HepG2 (cell line): ENCODE measurements at regions not wholly inside any gene's neighbourhood (a gene's known extent, or its start where the extent isn't known, plus 50 kb on each side); places are given as distances from the start of the nearest gene placed in this dataset.

Source experiments
- ATAC-seq: fragments of 200-7000 bp; cut with Tn5 transposase; 3 replicates; pipeline ENCODE4 v1.9.1; 2020; ENCODE audit warnings: mild to moderate bottlenecking, moderate library complexity
- BruUV-seq: library from RNA; stranded (reverse); fragments of 400-500 nt; replicated peaks from 2 replicates; lab custom pipeline; 2021; lab: Mats Ljungman, UMichigan
- CTCF ChIA-PET: fragments of 300-600 bp; formaldehyde crosslinking; extraction: SDS; loops from one replicate; lab custom pipeline; 2021; ENCODE audit warnings: low total read pairs, inconsistent platforms, low intra/inter-chr PET ratio; lab: Yijun Ruan, JAX
- POLR2A ChIA-PET: fragments of 350-600 bp; sonication (Branson Sonifier 250); formaldehyde crosslinking; loops from one replicate; lab custom pipeline; 2020; ENCODE audit warnings: antibody characterized with exemption, inconsistent platforms; lab: Yijun Ruan, JAX
- DNase-seq: peaks from one replicate; pipeline ENCODE4 v3.0.0-alpha.2; 2015; ENCODE audit warnings: low spot score
- FAIRE-seq: peaks from 3 replicates; lab custom pipeline; 2011; peaks lifted over from hg19 to GRCh38; lab: Jason Lieb, UNC
- H2AFZ ChIP-seq: one replicate; pipeline ENCODE4 v1.6.1; 2011; ENCODE audit warnings: low read length, inconsistent platforms
- H3K27ac ChIP-seq: fragments of 300-600 bp; 3 replicates; pipeline ENCODE4 v1.8.0; 2011; ENCODE audit warnings: mixed run types, mild to moderate bottlenecking, mixed read lengths, low read length, inconsistent platforms; ENCODE audit not compliant: insufficient read depth; ENCODE audit errors: extremely low read length
- H3K27me3 ChIP-seq, 2 experiments: fragments of 200-600 bp in 1 of 2; 2 replicates in 1 of 2; 3 replicates in 1 of 2; pipeline versions ENCODE4 v1.6.0 to v1.8.0; 2011; ENCODE audit warnings: low read length in 2 of 2, mild to moderate bottlenecking in 2 of 2, moderate library complexity in 2 of 2, inconsistent platforms in 1 of 2; ENCODE audit not compliant: insufficient read depth in 2 of 2, control insufficient read depth in 1 of 2
- H3K36me3 ChIP-seq, 2 experiments: fragments of 200-600 bp in 1 of 2; replicated peaks in 1 of 2; 2 replicates in 1 of 2; 3 replicates in 1 of 2; pipeline versions ENCODE4 v1.5.1 to v1.8.0; 2011; ENCODE audit warnings: low read length in 2 of 2, inconsistent platforms in 1 of 2; ENCODE audit not compliant: insufficient read depth in 2 of 2, control insufficient read depth in 1 of 2
- H3K4me1 ChIP-seq: 2 replicates; pipeline ENCODE4 v1.5.1; 2012; ENCODE audit warnings: low read length, inconsistent platforms; ENCODE audit not compliant: insufficient read depth
- H3K4me2 ChIP-seq: 2 replicates; pipeline ENCODE4 v1.6.0; 2011; ENCODE audit warnings: low read depth, low read length, inconsistent platforms
- H3K4me3 ChIP-seq, 3 experiments: fragments of 200-600 bp in 1 of 3; sonication (generic), shearing (Covaris generic) in 1 of 3; replicated peaks in 1 of 3; 2 replicates each; pipeline ENCODE4 v1.5.1; 2011 to 2016; ENCODE audit warnings: low read length in 3 of 3, inconsistent platforms in 2 of 3, low read depth in 2 of 3, mild to moderate bottlenecking in 2 of 3, control low read depth in 1 of 3, mixed read lengths in 1 of 3; ENCODE audit not compliant: insufficient read depth in 1 of 3
- H3K79me2 ChIP-seq: one replicate; pipeline ENCODE4 v1.6.1; 2011; ENCODE audit warnings: low read length, inconsistent platforms; ENCODE audit not compliant: insufficient read depth
- H3K9ac ChIP-seq: 2 replicates; pipeline ENCODE4 v1.6.0; 2011; ENCODE audit warnings: mild to moderate bottlenecking, low read depth, low read length, inconsistent platforms; ENCODE audit not compliant: insufficient read depth
- H3K9me3 ChIP-seq: 2 replicates; pipeline ENCODE4 v1.5.1; 2012; ENCODE audit warnings: mild to moderate bottlenecking, low read length
- H4K20me1 ChIP-seq: 2 replicates; pipeline ENCODE4 v1.6.0; 2011; ENCODE audit warnings: inconsistent platforms, mild to moderate bottlenecking, low read length, moderate library complexity; ENCODE audit not compliant: insufficient read depth
- AKAP8 ChIP-seq: sonication (generic); formaldehyde crosslinking; IDR thresholded peaks from 2 replicates; pipeline ENCODE4 v1.5.1; 2020; ENCODE audit warnings: mild to moderate bottlenecking, missing genetic modification reagents
- ARNT ChIP-seq: fragments of 450-650 bp; IDR thresholded peaks from 2 replicates; pipeline ENCODE4 v1.6.1; 2017
- HCFC1 ChIP-seq: fragments of 150-350 bp; IDR thresholded peaks from 2 replicates; pipeline ENCODE4 v1.6.1; 2014; ENCODE audit warnings: low read depth, low read length
- MLX ChIP-seq: IDR thresholded peaks from 2 replicates; pipeline ENCODE4 v1.6.1; 2016
- NCOA1 ChIP-seq: sonication (generic); formaldehyde crosslinking; IDR thresholded peaks from 2 replicates; pipeline ENCODE4 v1.9.0; 2021; ENCODE audit warnings: missing genetic modification reagents
- NR3C1 ChIP-seq: sonication (generic); formaldehyde crosslinking; IDR thresholded peaks from 2 replicates; pipeline ENCODE4 v1.4.0; 2020; ENCODE audit warnings: missing genetic modification reagents
- PCBP2 ChIP-seq: fragments of 200-400 bp; formaldehyde crosslinking; optimal IDR thresholded peaks from 2 replicates; pipeline ENCODE3; 2018; ENCODE audit warnings: low read length, low read depth; ENCODE audit not compliant: poor library complexity, severe bottlenecking
- STAT5B ChIP-seq: sonication (generic); formaldehyde crosslinking; IDR thresholded peaks from 2 replicates; pipeline ENCODE4 v1.4.0; 2020; ENCODE audit warnings: missing genetic modification reagents
- TMF1 ChIP-seq: sonication (generic); formaldehyde crosslinking; IDR thresholded peaks from 2 replicates; pipeline ENCODE4 v1.8.1; 2022; ENCODE audit warnings: low read depth, missing genetic modification reagents
- TRIM24 ChIP-seq: sonication (generic); formaldehyde crosslinking; IDR thresholded peaks from 2 replicates; pipeline ENCODE4 v1.8.0; 2022; ENCODE audit warnings: mild to moderate bottlenecking, missing genetic modification reagents
- ZNF143 ChIP-seq: sonication (generic); formaldehyde crosslinking; IDR thresholded peaks from 2 replicates; pipeline ENCODE4 v1.4.0; 2020; ENCODE audit warnings: missing genetic modification reagents
- ZNF256 ChIP-seq: sonication (generic); formaldehyde crosslinking; conservative IDR thresholded peaks from 2 replicates; pipeline ENCODE4 v1.4.0; 2020; ENCODE audit warnings: missing genetic modification reagents
- ZNF282 ChIP-seq: fragments of 450-650 bp; IDR thresholded peaks from 2 replicates; pipeline ENCODE4 v1.6.1; 2018; ENCODE audit not compliant: partially characterized antibody
- ZNF354B ChIP-seq: sonication (generic); formaldehyde crosslinking; IDR thresholded peaks from 2 replicates; pipeline ENCODE4 v1.8.0; 2022; ENCODE audit warnings: mild to moderate bottlenecking, missing genetic modification reagents
- ZNF432 ChIP-seq: sonication (generic); formaldehyde crosslinking; IDR thresholded peaks from 2 replicates; pipeline ENCODE4 v1.5.0; 2020; ENCODE audit warnings: missing genetic modification reagents, mild to moderate bottlenecking, borderline replicate concordance
- ZNF7 ChIP-seq: IDR thresholded peaks from 2 replicates; pipeline ENCODE4 v1.6.1; 2016; ENCODE audit warnings: missing biosample characterization, missing genetic modification reagents
- WGBS: methylation state at CpG from one replicate; pipeline ENCODE4 v1.1.6; 2017; ENCODE audit warnings: low lambda C conversion rate; 5-methylcytosine and 5-hydroxymethylcytosine counted together
- in situ Hi-C: cut with HindIII; loops from 2 replicates; pipeline ENCODE4 v1.10.0; 2017; ENCODE audit warnings: low pct_unique_long_range_greater_than_20kb; ENCODE audit not compliant: extremely low pct_ligation_motif_present
- intact Hi-C: fragments of 100-400 bp; cut with micrococcal nuclease; formaldehyde crosslinking; loops from one replicate; pipeline ENCODE4 v1.10.0; 2022; ENCODE audit not compliant: unreplicated experiment

- Histone ChIP-seq H3K4me2 (no peak overlapping the region), H3K9ac (no peak overlapping the region), H3K9me3 (no peaks in the 10 kb centered on the region), H3K79me2 (no peaks in the 10 kb centered on the region), H3K4me3 (no peak overlapping the region), H3K27ac (no peak overlapping the region), H4K20me1 (no peaks in the 10 kb centered on the region), H3K4me1 (no peaks in the 10 kb centered on the region), H3K36me3 (no peaks in the 10 kb centered on the region), H3K27me3 (no peaks in the 10 kb centered on the region), H2AFZ (no peak overlapping the region)
- 0% methylated on average over 1 of the region's 1 CpG for WGBS
- ChIA-PET POLR2A (no interaction called here), CTCF (no interaction called here)
- intact Hi-C loops: no loop called here
- no peak for FAIRE-seq
- ATAC-seq: no peak
- TF ChIP-seq ZNF432 (CRISPR knock-in tag) (no peak), TMF1 (CRISPR knock-in tag) (no peak), NR3C1 (CRISPR knock-in tag) (no peak), ZNF282 (no peak), AKAP8 (no peak), ZNF354B (CRISPR knock-in tag) (no peak), ZNF256 (CRISPR knock-in tag) (no peak), ARNT (no peak), PCBP2 (no peak), STAT5B (CRISPR knock-in tag) (no peak), MLX (no peak), HCFC1 (no peak), ZNF143 (CRISPR knock-in tag) (no peak), ZNF7 (CRISPR knock-in tag) (no peak), NCOA1 (no peak), TRIM24 (CRISPR knock-in tag) (no peak)
- no peak for DNase-seq
- in situ Hi-C loops: no loop called here
- BruUV-seq: no TSS peak
Observed at GRCh38 chr5:103851091-103851490, 288.5 kb upstream of the NUDT12 start.
